NCI-H446 treated with DMSO at 0.1 percent for 48 hours (cell line): ENCODE measurements at regions not wholly inside any gene's neighbourhood (a gene's known extent, or its start where the extent isn't known, plus 50 kb on each side); places are given as distances from the start of the nearest gene placed in this dataset.
A peak's percentile ranks its signal among the peaks of the same experiment; 100 is the strongest.

Source experiments
- DNase-seq: peaks from one replicate; lab custom pipeline; 2025; lab: John Stamatoyannopoulos, UW

GRCh38 chr11:109864151-109864661, 229.0 kb upstream of the ZC3H12C start:
- no peak for DNase-seq

GRCh38 chr11:109864834-109865547, 228.2 kb upstream of the ZC3H12C start:
- no peak for DNase-seq

DNA sequence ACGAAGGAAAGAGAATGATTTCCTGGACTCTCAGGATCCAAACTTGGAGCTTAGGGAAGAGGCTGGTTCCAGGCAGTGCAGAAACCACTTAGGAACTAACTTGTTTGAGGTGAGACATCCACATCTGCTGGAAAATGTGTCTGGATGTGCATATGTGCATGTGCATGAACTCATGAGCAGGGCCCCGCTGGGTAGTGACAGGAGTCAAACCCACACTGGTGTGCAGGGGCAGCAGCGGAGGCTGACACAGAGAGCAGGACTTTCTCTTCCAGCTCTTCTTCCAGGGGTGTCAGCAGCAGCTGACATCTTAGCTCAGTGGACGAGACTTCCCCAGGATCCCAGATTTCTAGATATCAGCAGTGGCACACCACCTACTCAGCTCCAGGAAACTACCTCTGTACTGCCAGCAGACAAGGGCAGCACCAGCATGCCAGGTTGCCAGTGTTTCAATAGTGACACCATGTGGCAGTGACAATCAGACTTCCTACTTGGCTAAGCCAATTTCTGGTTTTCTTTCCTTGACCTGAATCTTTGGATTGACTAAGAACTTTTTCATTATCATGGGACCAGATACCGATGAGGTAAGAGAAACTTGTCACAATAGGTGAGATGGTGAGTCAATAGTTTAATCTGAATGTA, 227.5 kb upstream of the ZC3H12C start:
- DNase-seq, result no peak

DNA sequence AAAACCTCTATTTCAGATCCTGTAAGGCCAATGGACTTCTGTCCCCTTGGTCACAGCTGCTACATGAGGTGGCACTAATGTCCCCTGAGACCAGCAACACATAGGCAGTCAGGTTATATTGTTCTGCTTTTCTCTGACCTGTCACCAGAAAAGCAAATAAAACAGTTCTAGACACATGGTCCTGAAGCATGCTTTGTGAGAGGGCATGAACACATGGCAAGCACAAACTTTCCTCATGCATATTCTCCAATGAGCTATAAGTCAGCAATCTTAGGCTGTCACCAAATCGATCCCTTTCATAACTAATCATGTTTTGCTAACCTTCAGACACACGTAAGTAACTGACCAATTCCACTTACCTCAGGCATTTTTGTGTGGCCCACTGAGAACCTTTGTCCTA, 225.4 kb upstream of the ZC3H12C start:
- DNase-seq, result no peak

GRCh38 chr11:109869536-109869935, 223.7 kb upstream of the ZC3H12C start:
- no peak for DNase-seq

DNA sequence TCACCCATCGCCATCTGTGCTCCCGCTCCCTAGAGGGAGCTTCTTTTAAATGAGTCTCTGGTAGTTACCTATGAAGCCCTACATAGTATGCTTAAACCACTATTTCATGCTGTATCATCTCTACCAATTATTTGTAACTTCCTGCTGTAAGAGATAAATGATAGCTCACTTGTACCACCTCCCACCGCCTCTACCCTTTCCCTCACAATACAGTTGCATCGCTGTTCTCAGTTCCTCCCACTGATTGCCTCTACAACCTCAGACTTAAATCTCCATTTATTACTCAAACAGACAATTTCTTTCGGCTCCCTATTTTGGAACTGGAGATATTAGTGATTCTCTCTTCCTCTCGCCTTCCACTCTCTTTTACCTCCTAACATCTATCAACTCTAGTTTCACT, 222.9 kb upstream of the ZC3H12C start:
- DNase-seq, result no peak

- no peak for DNase-seq
Measured at GRCh38 chr11:109877043-109877442, 216.1 kb upstream of the ZC3H12C start.

GRCh38 chr11:109884501-109884900, 208.7 kb upstream of the ZC3H12C start:
- DNase-seq, result no peak

- DNase-seq, result no peak
Measured at GRCh38 chr11:109885006-109885405, 208.2 kb upstream of the ZC3H12C start.

DNA sequence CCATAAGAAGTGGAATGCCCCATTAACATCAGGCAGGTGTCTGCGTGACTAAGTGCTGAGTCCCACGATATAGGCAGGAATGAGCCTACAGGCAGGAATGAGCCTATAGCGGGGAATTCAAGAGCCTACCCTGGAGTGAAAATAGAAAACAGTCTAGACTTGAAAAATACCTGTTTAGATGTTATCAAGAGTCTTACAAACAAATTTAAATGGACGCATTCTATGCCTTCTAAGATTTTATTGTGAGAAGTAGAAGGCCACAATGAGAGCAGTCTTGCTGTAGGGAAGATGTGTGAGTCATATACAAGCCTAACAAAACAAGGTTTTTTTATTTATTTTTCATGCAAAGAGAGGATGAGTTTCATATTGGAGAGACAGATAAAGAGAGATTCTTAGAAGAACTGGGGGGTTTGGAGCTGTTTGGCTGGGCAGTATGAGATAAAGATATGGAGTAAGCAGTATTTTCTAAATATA, 200.8 kb upstream of the ZC3H12C start:
- no peak for DNase-seq

DNA sequence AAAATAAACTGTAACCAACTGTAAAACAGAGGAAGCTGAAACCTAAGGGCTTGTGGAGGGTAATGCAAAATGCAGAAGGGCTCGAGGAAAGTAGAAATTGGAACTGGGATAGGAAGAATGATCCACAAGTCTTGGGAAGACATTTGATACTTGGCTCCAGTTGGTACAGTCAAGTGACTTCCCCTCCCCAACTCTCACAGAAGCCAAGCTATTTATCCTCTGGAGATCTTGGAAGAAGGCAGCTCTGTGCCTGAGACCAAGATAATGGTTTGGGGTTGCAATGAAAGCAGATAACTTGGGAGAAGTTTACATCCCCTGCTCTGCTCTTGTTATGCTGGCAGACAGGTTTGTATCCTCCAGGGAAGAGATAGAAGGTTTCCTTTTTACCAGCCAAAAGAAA, 198.9 kb upstream of the ZC3H12C start:
- DNase-seq, result no peak

DNA sequence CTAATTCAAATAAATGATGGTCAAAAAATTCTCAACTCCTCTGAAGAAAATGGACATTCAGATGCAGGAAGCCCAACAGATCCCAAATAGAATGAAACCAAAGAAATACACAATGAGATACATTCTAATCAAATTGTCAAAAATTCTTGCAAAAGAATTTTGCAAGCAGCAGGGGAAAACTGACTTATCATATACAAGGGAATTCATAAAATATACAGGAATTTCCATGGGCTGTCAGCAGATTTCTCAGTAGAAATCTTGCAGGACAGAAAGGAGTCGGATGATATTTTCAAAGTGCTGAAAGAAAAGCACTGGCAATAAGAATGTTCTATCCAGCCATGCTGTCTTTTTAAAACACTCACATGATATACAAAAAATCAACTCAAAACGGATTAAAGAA, 194.6 kb upstream of the ZC3H12C start:
- no peak for DNase-seq

GRCh38 chr11:109902764-109903433, 190.3 kb upstream of the ZC3H12C start:
- no peak for DNase-seq

DNA sequence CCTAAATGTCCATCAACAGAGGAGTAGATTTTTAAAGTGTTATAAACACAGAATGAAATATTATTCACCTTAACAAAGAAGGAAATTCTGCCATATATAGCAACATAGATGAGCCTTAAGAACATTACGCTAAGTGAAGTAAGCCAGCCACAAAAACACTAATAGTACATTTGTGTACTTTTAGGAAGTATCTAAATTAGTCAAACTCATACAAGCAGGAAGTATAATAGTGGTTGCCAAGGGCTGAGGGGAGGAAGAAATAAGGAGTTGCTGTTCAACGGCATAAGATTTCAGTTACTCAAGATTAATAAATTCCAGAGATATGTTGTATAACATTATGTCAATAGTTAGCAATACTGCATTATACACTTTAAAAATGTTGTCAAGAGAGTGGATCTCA, 181.7 kb upstream of the ZC3H12C start:
- no peak for DNase-seq

- DNase-seq, result no peak
Measured at GRCh38 chr11:109914038-109914437, 179.2 kb upstream of the ZC3H12C start.

- no peak for DNase-seq
Measured at GRCh38 chr11:109914809-109915653, 178.2 kb upstream of the ZC3H12C start.

DNA sequence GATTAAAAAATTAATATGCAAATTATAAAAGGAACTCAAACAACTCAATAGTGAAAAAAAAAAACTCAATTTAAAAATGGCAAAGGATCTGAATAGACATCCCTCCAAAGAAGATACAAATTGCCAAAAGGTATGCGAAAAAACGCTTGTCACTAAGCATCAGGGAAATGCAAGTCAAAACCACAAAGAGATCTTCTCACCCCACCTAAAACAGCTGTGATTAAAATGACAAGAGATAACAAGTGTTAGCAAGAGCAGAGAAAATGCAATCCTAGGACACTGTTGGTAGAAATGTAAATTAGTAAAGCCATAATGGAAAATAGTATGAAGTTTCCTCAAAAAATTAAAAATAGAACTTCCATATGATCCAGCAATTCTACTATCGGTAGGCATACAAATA, 166.3 kb upstream of the ZC3H12C start:
- DNase-seq, result no peak

DNA sequence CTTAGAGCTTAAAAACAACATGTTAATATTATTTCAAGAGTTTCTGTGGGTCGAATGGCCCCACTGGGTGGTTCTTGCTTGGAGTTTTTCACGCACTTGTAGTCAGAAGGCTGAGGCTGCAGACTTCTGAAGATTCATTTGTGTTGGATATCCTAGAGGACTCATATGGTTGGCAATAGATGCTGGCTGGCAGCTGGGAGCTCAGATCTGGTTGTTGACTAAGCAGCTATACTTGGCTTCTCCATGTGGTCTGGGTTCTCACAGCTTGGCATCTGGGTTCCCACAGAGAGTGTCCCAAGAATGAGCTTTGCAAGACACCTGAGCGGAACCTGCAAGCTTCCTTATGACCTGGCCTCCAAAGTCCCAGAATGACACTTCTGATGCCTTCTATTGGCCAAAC, 163.9 kb upstream of the ZC3H12C start:
- DNase-seq, result peak; percentile 9

- no peak for DNase-seq
Measured at GRCh38 chr11:109933126-109933525, 160.1 kb upstream of the ZC3H12C start.

GRCh38 chr11:109934151-109934550, 159.0 kb upstream of the ZC3H12C start:
- DNase-seq, result no peak

DNA sequence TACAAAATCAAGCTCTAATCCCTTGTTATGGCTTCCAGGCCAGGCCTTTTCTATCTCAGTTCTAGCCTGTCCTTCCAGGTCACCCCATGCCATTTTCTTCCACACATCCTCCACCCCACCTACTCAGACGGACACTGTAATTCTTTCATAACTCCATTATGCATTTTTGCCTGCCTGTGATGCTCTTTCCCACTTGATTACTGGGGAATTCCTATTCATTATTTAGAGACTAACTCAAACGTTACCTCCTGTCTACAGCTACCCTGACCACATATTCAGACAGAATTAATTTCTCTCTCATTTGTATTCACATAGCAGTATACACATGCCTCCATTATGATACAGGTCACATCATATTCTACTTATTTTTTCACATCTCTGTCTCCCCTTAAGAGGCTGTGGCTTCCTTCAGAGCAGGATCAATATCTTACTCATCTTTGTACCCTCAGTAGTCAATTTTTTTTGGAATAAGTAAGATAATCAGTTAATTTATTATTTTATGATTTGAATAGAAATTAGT, 156.5 kb upstream of the ZC3H12C start:
- no peak for DNase-seq

DNA sequence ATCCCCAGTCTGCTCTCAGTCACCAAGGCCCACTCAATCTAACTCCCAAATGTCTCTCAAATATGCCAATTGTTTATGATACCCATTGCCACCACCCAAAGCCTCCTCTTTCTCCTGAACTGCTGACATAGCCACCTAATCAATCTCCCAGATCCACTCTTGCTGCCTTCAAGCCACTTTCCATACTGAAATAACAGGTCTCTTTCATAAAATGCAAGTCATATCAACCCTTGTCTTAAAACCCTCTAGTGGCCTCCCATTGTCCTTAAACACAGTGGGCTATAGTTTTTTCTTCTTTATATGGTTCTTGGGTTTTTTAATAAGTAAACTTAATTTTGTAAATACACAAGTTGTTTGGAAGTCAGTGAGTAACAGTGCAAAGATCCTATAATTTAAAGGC, 155.2 kb upstream of the ZC3H12C start:
- DNase-seq, result no peak
